Esophagus muscularis mucosa (tissue), 4 donors: ENCODE measurements at regions not wholly inside any gene's neighbourhood (a gene's known extent, or its start where the extent isn't known, plus 50 kb on each side); places are given as distances from the start of the nearest gene placed in this dataset.

Experiments used
- CTCF ChIP-seq, 3 experiments: fragments of 200-600 bp in 2 of 3; fragments of 450-650 bp in 1 of 3; sonication (generic) in 2 of 3; IDR thresholded peaks; one replicate each; pipeline ENCODE4 v1.5.1; 2017 to 2019; ENCODE audit warnings: antibody characterized with exemption in 3 of 3, mild to moderate bottlenecking in 2 of 3, moderate library complexity in 1 of 3
- EP300 ChIP-seq: sonication (generic); formaldehyde crosslinking; IDR thresholded peaks from one replicate; pipeline ENCODE4 v1.6.1; 2017; ENCODE audit warnings: antibody characterized with exemption
- POLR2A ChIP-seq: fragments of 450-650 bp; IDR thresholded peaks from one replicate; pipeline ENCODE4 v1.6.1; 2017; ENCODE audit warnings: antibody characterized with exemption, moderate library complexity, mild to moderate bottlenecking, low read depth

GRCh38 chr9:81871695-81872094 lies 56.5 kb upstream of the SPATA31D4 start:
- TF ChIP-seq CTCF (IDR thresholded peaks at IDR 0.05) (no peak), POLR2A (no peak), EP300 (no peak)
